ENCODE measurements at regions not wholly inside any gene's neighbourhood (a gene's known extent, or its start where the extent isn't known, plus 50 kb on each side); places are given as distances from the start of the nearest gene placed in this dataset.

DNA sequence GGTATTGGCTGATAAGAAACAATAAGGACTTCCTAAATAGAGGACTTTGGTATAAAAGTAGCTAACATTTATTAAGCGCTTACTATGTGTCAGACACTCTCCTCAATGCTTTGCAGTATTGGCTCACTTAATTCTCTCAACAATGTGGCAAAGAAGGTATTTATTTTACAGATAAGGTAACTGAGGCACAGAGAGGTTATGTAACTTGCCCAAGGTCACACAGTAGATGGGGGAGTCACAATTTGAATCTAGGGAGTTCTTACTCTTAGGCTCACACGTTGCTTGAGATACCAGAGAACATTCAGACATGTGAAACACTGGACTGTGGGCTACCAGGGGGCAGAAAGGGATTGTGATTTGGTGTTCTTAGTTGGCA, 60.8 kb upstream of the GPR158 start:
- no peak overlapping the region for H3K4me3 ChIP-seq (ENCODE audit: low read depth, low read length)
- TF ChIP-seq, protein P1, sequence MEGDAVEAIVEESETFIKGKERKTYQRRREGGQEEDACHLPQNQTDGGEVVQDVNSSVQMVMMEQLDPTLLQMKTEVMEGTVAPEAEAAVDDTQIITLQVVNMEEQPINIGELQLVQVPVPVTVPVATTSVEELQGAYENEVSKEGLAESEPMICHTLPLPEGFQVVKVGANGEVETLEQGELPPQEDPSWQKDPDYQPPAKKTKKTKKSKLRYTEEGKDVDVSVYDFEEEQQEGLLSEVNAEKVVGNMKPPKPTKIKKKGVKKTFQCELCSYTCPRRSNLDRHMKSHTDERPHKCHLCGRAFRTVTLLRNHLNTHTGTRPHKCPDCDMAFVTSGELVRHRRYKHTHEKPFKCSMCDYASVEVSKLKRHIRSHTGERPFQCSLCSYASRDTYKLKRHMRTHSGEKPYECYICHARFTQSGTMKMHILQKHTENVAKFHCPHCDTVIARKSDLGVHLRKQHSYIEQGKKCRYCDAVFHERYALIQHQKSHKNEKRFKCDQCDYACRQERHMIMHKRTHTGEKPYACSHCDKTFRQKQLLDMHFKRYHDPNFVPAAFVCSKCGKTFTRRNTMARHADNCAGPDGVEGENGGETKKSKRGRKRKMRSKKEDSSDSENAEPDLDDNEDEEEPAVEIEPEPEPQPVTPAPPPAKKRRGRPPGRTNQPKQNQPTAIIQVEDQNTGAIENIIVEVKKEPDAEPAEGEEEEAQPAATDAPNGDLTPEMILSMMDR (IDR thresholded peaks at IDR 0.05; ENCODE audit: borderline replicate concordance, insufficient read depth, low read depth, low read length) = no peak

DNA sequence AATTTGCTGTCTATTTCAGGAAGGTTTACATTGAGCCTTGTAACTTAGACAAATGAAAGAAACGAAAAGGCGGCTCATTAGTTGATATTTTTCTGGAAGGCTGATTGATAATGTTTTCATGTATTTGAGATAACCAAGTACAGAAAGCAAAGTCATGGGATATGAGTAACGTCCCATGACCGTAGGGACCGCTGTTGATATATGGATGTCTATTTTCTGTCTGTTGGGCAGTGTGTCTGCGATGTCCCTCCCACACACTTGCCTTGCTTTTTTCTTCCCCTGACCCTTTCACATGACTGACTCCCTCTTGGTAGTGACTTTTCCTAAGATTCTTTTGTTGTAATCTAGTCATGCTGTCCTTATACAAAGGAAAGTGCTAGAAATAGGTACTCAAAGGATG, 57.0 kb upstream of the GPR158 start:
- TF ChIP-seq, protein P1 (IDR thresholded peaks at IDR 0.05; ENCODE audit: borderline replicate concordance, insufficient read depth, low read depth, low read length) = no peak
- no peak overlapping the region for H3K4me3 ChIP-seq (ENCODE audit: low read depth, low read length)

DNA sequence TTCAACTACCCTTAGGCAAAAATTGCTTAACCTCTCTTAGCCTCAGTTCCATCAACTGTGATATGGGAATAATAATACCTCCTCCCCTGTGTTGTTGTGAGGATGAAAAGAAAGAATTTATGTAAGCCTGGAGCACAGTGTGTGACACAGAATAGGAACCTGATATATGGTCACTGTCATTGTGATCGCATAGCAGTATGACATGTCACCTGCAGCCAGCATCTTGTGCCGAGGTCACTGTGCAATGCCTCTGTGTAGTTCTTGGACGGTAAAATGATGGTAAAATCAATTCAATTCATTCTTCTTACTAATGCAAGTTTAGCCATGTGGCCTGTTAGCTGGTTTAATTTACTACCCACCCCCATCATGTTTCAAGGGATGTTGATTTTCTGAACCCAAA, 54.6 kb upstream of the GPR158 start:
- TF ChIP-seq, protein P1 (IDR thresholded peaks at IDR 0.05; ENCODE audit: borderline replicate concordance, insufficient read depth, low read depth, low read length) = no peak
- no peak overlapping the region for H3K4me3 ChIP-seq (ENCODE audit: low read depth, low read length)

Data from GM12875 (cell line).